ENCODE measurements at regions not wholly inside any gene's neighbourhood (a gene's known extent, or its start where the extent isn't known, plus 50 kb on each side); places are given as distances from the start of the nearest gene placed in this dataset.

GRCh38 chr2:219792446-219792845, 165.0 kb downstream of the SLC4A3 start:
- H3K4me3 ChIP-seq: no peak overlapping the region
- no peaks in the 10 kb centered on the region for H3K27me3 ChIP-seq
- no peak for DNase-seq (ENCODE audit: low spot score in 2 of 2)
- H3K36me3 ChIP-seq: no peaks in the 10 kb centered on the region
- no peak overlapping the region for H3K27ac ChIP-seq
- TF ChIP-seq, protein P1, sequence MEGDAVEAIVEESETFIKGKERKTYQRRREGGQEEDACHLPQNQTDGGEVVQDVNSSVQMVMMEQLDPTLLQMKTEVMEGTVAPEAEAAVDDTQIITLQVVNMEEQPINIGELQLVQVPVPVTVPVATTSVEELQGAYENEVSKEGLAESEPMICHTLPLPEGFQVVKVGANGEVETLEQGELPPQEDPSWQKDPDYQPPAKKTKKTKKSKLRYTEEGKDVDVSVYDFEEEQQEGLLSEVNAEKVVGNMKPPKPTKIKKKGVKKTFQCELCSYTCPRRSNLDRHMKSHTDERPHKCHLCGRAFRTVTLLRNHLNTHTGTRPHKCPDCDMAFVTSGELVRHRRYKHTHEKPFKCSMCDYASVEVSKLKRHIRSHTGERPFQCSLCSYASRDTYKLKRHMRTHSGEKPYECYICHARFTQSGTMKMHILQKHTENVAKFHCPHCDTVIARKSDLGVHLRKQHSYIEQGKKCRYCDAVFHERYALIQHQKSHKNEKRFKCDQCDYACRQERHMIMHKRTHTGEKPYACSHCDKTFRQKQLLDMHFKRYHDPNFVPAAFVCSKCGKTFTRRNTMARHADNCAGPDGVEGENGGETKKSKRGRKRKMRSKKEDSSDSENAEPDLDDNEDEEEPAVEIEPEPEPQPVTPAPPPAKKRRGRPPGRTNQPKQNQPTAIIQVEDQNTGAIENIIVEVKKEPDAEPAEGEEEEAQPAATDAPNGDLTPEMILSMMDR (IDR thresholded peaks at IDR 0.05): no peak
- TF ChIP-seq POLR2A (IDR thresholded peaks at IDR 0.05) (no peak), EP300 (IDR thresholded peaks at IDR 0.05) (no peak)
- no peaks in the 10 kb centered on the region for H3K4me1 ChIP-seq
- peaks cover 0 to 10% (median 0%) of the 10 kb centered on the region in 4 donors for H3K9me3 ChIP-seq
- 90 to 93% methylated on average over 4 of the region's 4 CpGs for WGBS, 2 donors

- TF ChIP-seq, protein P1 (IDR thresholded peaks at IDR 0.05): no peak
- no peak for TF ChIP-seq POLR2A (IDR thresholded peaks at IDR 0.05)
- no peak for TF ChIP-seq EP300 (IDR thresholded peaks at IDR 0.05)
- H3K36me3 ChIP-seq: no peaks in the 10 kb centered on the region
These were observed 171.0 kb downstream of the SLC4A3 start for GRCh38 chr2:219798430-219798829.

GRCh38 chr2:219803294-219803693, 175.9 kb downstream of the SLC4A3 start:
- H3K27me3 ChIP-seq: no peaks in the 10 kb centered on the region
- WGBS, 2 donors: 90% methylated on average over 2 of the region's 2 CpGs
- H3K9me3 ChIP-seq: peaks cover 0 to 17% (median 2%) of the 10 kb centered on the region in 4 donors
- H3K36me3 ChIP-seq: no peaks in the 10 kb centered on the region
- DNase-seq (ENCODE audit: low spot score in 2 of 2): no peak
- H3K4me1 ChIP-seq: no peaks in the 10 kb centered on the region
- TF ChIP-seq POLR2A (IDR thresholded peaks at IDR 0.05): no peak
- TF ChIP-seq, protein P1 (IDR thresholded peaks at IDR 0.05): no peak
- TF ChIP-seq EP300 (IDR thresholded peaks at IDR 0.05): no peak
- no peak overlapping the region for H3K27ac ChIP-seq
- no peak overlapping the region for H3K4me3 ChIP-seq

More at GRCh38 chr2:219798430-219798829, 171.0 kb downstream of the SLC4A3 start:
- whole genome bisulfite sequencing, 2 donors: 85 to 93% methylated on average over 2 of the region's 2 CpGs
- Histone ChIP-seq H3K27ac (no peak overlapping the region), H3K4me1 (no peaks in the 10 kb centered on the region), H3K27me3 (no peaks in the 10 kb centered on the region), H3K9me3 (peaks cover 0 to 18% (median 0%) of the 10 kb centered on the region in 4 donors), H3K4me3 (no peak overlapping the region)
- DNase-seq (ENCODE audit: low spot score in 2 of 2): no peak

GRCh38 chr2:219810895-219811294, 183.5 kb downstream of the SLC4A3 start:
- Histone ChIP-seq H3K4me3 (no peak overlapping the region), H3K27ac (no peak overlapping the region), H3K27me3 (no peaks in the 10 kb centered on the region), H3K4me1 (no peaks in the 10 kb centered on the region), H3K36me3 (no peaks in the 10 kb centered on the region), H3K9me3 (peaks cover 0 to 38% (median 5%) of the 10 kb centered on the region in 4 donors)
- TF ChIP-seq POLR2A (IDR thresholded peaks at IDR 0.05) (no peak), EP300 (IDR thresholded peaks at IDR 0.05) (no peak)
- TF ChIP-seq, protein P1 (IDR thresholded peaks at IDR 0.05): no peak
- no peak for DNase-seq (ENCODE audit: low spot score in 2 of 2)

GRCh38 chr2:219812672-219813071, 185.2 kb downstream of the SLC4A3 start:
- TF ChIP-seq EP300 (IDR thresholded peaks at IDR 0.05) (no peak), POLR2A (IDR thresholded peaks at IDR 0.05) (no peak)
- TF ChIP-seq, protein P1 (IDR thresholded peaks at IDR 0.05): no peak
- WGBS, 2 donors: 45 to 50% methylated on average over 2 of the region's 2 CpGs
- no peak overlapping the region for H3K4me3 ChIP-seq
- peaks cover 0 to 30% (median 3%) of the 10 kb centered on the region in 4 donors for H3K9me3 ChIP-seq
- no peak overlapping the region for H3K27ac ChIP-seq
- H3K4me1 ChIP-seq: no peaks in the 10 kb centered on the region
- no peaks in the 10 kb centered on the region for H3K27me3 ChIP-seq
- DNase-seq (ENCODE audit: low spot score in 2 of 2): no peak
- H3K36me3 ChIP-seq: no peaks in the 10 kb centered on the region
